OCI-LY7 (cell line): ENCODE measurements at regions not wholly inside any gene's neighbourhood (a gene's known extent, or its start where the extent isn't known, plus 50 kb on each side); places are given as distances from the start of the nearest gene placed in this dataset.

Source experiments
- BruUV-seq: library from RNA; stranded (reverse); fragments of 400-500 nt; replicated peaks from 2 replicates; lab custom pipeline; 2021; lab: Mats Ljungman, UMichigan
- CTCF ChIA-PET: fragments of 300-600 bp; sonication (Branson Sonifier 250); formaldehyde crosslinking; loops from one replicate; lab custom pipeline; 2022; ENCODE audit warnings: antibody characterized with exemption; ENCODE audit not compliant: unreplicated experiment; lab: Charles Lee
- POLR2A ChIA-PET: fragments of 300-600 bp; sonication (Branson Sonifier 250); formaldehyde crosslinking; loops from one replicate; lab custom pipeline; 2022; ENCODE audit warnings: antibody characterized with exemption; lab: Charles Lee
- DNase-seq: peaks from one replicate; pipeline ENCODE4 v3.0.0-alpha.2; 2015; ENCODE audit warnings: low spot score
- H2AFZ ChIP-seq: fragments of 200-600 bp; sonication (generic), shearing (Covaris generic); 2 replicates; pipeline ENCODE4 v1.6.1; 2014; ENCODE audit warnings: mild to moderate bottlenecking, antibody characterized with exemption, low read length, moderate library complexity
- H3K27ac ChIP-seq: fragments of 200-600 bp; sonication (generic); 2 replicates; pipeline ENCODE4 v1.5.1; 2014; ENCODE audit warnings: mixed run types, low read depth, mild to moderate bottlenecking, moderate library complexity, low read length, inconsistent platforms; ENCODE audit not compliant: poor library complexity, severe bottlenecking
- H3K36me3 ChIP-seq: fragments of 200-600 bp; sonication (generic); 2 replicates; pipeline ENCODE4 v1.6.1; 2014; ENCODE audit warnings: mild to moderate bottlenecking, antibody characterized with exemption, low read length, moderate library complexity, mixed read lengths; ENCODE audit not compliant: insufficient read depth
- H3K4me1 ChIP-seq: fragments of 200-600 bp; sonication (generic); 2 replicates; pipeline ENCODE4 v1.5.1; 2014; ENCODE audit warnings: mild to moderate bottlenecking, low read length; ENCODE audit not compliant: insufficient read depth, poor library complexity, severe bottlenecking
- H3K4me2 ChIP-seq: fragments of 200-600 bp; sonication (generic); 2 replicates; pipeline ENCODE4 v1.6.1; 2014; ENCODE audit warnings: mild to moderate bottlenecking, low read length
- H3K4me3 ChIP-seq: fragments of 200-600 bp; sonication (generic); 2 replicates; pipeline ENCODE4 v1.5.1; 2014; ENCODE audit warnings: mild to moderate bottlenecking, low read depth, low read length; ENCODE audit not compliant: poor library complexity, severe bottlenecking
- H3K79me2 ChIP-seq: fragments of 200-600 bp; sonication (generic); 2 replicates; pipeline ENCODE4 v1.6.1; 2016; ENCODE audit warnings: low read depth, mild to moderate bottlenecking, low read length, moderate library complexity, mixed read lengths; ENCODE audit not compliant: insufficient read depth
- H3K9me2 ChIP-seq: fragments of 200-600 bp; sonication (generic); 2 replicates; pipeline ENCODE4 v1.6.1; 2016; ENCODE audit warnings: mild to moderate bottlenecking, low read length, mixed read lengths; ENCODE audit not compliant: insufficient read depth
- H3K9me3 ChIP-seq: fragments of 200-600 bp; sonication (generic); 2 replicates; pipeline ENCODE4 v1.6.1; 2014; ENCODE audit warnings: mild to moderate bottlenecking, mixed run types, low read length, mixed read lengths
- H4K20me1 ChIP-seq: fragments of 200-600 bp; sonication (generic); 2 replicates; pipeline ENCODE4 v1.6.1; 2014; ENCODE audit warnings: mild to moderate bottlenecking, antibody characterized with exemption, low read length, moderate library complexity, mixed read lengths; ENCODE audit not compliant: insufficient read depth
- CTCF ChIP-seq: fragments of 200-600 bp; sonication (generic); conservative IDR thresholded peaks from 2 replicates; pipeline ENCODE4 v1.5.1; 2014; ENCODE audit warnings: mild to moderate bottlenecking, antibody characterized with exemption, low read length, moderate library complexity, mixed read lengths
- EZH2phosphoT487 ChIP-seq: fragments of 200-600 bp; sonication (generic); IDR thresholded peaks from 2 replicates; pipeline ENCODE4 v1.6.1; 2018; ENCODE audit warnings: low read depth, borderline replicate concordance, mild to moderate bottlenecking, mixed run types, antibody characterized with exemption, low read length, moderate library complexity, mixed read lengths
- intact Hi-C: fragments of 100-400 bp; cut with micrococcal nuclease; formaldehyde crosslinking; loops from one replicate; pipeline ENCODE4 v1.10.0; 2022; ENCODE audit not compliant: unreplicated experiment

- H3K79me2 ChIP-seq = no peaks in the 10 kb centered on the region
- H3K4me2 ChIP-seq = no peak overlapping the region
- CTCF ChIA-PET = no interaction called here
- no peaks in the 10 kb centered on the region for H3K4me1 ChIP-seq
- BruUV-seq = no TSS peak
- no peaks in the 10 kb centered on the region for H4K20me1 ChIP-seq
- no peak overlapping the region for H3K4me3 ChIP-seq
- H3K9me2 ChIP-seq = no peaks in the 10 kb centered on the region
- no peaks in the 10 kb centered on the region for H3K36me3 ChIP-seq
- TF ChIP-seq EZH2phosphoT487 = no peak
- no peak for TF ChIP-seq CTCF
- DNase-seq = no peak
- POLR2A ChIA-PET = no interaction called here
- intact Hi-C loops = no loop called here
- H3K9me3 ChIP-seq = peaks cover 4% of the 10 kb centered on the region; the same call in 1 of the 2 replicates
- H2AFZ ChIP-seq = no peak overlapping the region
- no peak overlapping the region for H3K27ac ChIP-seq
Observed at GRCh38 chr5:114176356-114176755, 185.5 kb upstream of the KCNN2 start.

GRCh38 chr5:114179134-114179533 is 182.7 kb upstream of the KCNN2 start:
- Histone ChIP-seq H3K79me2 (no peaks in the 10 kb centered on the region), H3K4me1 (no peaks in the 10 kb centered on the region), H2AFZ (no peak overlapping the region), H3K4me3 (no peak overlapping the region), H4K20me1 (no peaks in the 10 kb centered on the region), H3K9me2 (no peaks in the 10 kb centered on the region), H3K27ac (no peak overlapping the region), H3K4me2 (no peak overlapping the region), H3K9me3 (peaks cover 12% of the 10 kb centered on the region; the same call in 1 of the 2 replicates), H3K36me3 (no peaks in the 10 kb centered on the region)
- CTCF ChIA-PET = no interaction called here
- POLR2A ChIA-PET = interaction anchor here (1.2 kb wide), 1 partner anchor 13 kb away, joined by 3 read pairs; no protein-coding TSS in a partner anchor
- intact Hi-C loops = no loop called here
- no TSS peak for BruUV-seq
- TF ChIP-seq CTCF = no peak
- TF ChIP-seq EZH2phosphoT487 = no peak
- DNase-seq = no peak

GRCh38 chr5:114184006-114184405 is 177.9 kb upstream of the KCNN2 start:
- intact Hi-C loops = no loop called here
- H3K79me2 ChIP-seq = no peaks in the 10 kb centered on the region
- H3K4me1 ChIP-seq = no peaks in the 10 kb centered on the region
- H3K4me3 ChIP-seq = no peak overlapping the region
- DNase-seq = no peak
- H3K36me3 ChIP-seq = no peaks in the 10 kb centered on the region
- H2AFZ ChIP-seq = no peak overlapping the region
- no peak overlapping the region for H3K27ac ChIP-seq
- H3K4me2 ChIP-seq = no peak overlapping the region
- peaks cover 12% of the 10 kb centered on the region; the same call in 1 of the 2 replicates for H3K9me3 ChIP-seq
- no TSS peak for BruUV-seq
- no peaks in the 10 kb centered on the region for H3K9me2 ChIP-seq
- CTCF ChIA-PET = no interaction called here
- POLR2A ChIA-PET = no interaction called here
- H4K20me1 ChIP-seq = no peaks in the 10 kb centered on the region
- no peak for TF ChIP-seq CTCF
- no peak for TF ChIP-seq EZH2phosphoT487
